Prostate gland (tissue), 2 donors: ENCODE measurements at regions not wholly inside any gene's neighbourhood (a gene's known extent, or its start where the extent isn't known, plus 50 kb on each side); places are given as distances from the start of the nearest gene placed in this dataset.

Experiments
- DNase-seq: peaks from one replicate; pipeline ENCODE4 v3.0.0-alpha.2; 2019; ENCODE audit warnings: low spot score
- H3K27ac ChIP-seq, 2 donors: fragments of 200-600 bp; sonication (generic); 2 replicates each; pipeline ENCODE4 v1.5.1; 2017 to 2019
- H3K27me3 ChIP-seq: fragments of 200-600 bp; sonication (generic); replicated peaks from 2 replicates; pipeline ENCODE4 v1.5.1; 2019; ENCODE audit not compliant: insufficient read depth
- H3K36me3 ChIP-seq, 2 donors: fragments of 200-600 bp; sonication (generic); 1 replicate in 1 of 2; 2 replicates in 1 of 2; pipeline versions ENCODE4 v1.5.1 to v1.8.1; 2017 to 2019
- H3K4me1 ChIP-seq: fragments of 200-600 bp; sonication (generic); replicated peaks from 2 replicates; pipeline ENCODE4 v1.5.1; 2019
- H3K4me3 ChIP-seq, 2 donors: fragments of 200-600 bp; sonication (generic); 2 replicates each; pipeline ENCODE4 v1.5.1; 2017 to 2019
- H3K9me3 ChIP-seq: fragments of 200-600 bp; sonication (generic); 2 replicates; pipeline ENCODE4 v1.5.1; 2017
- CTCF ChIP-seq, 4 experiments: fragments of 200-600 bp in 2 of 4; fragments of 450-650 bp in 2 of 4; sonication (generic) in 2 of 4; IDR thresholded peaks; 1 replicate in 3 of 4; 2 replicates in 1 of 4; pipeline ENCODE4 v1.5.1; 2016 to 2019; ENCODE audit warnings: antibody characterized with exemption in 4 of 4, mild to moderate bottlenecking in 2 of 4, moderate library complexity in 2 of 4
- POLR2A ChIP-seq: fragments of 450-650 bp; IDR thresholded peaks from one replicate; pipeline ENCODE4 v1.6.1; 2016; ENCODE audit warnings: antibody characterized with exemption, mild to moderate bottlenecking
- POLR2AphosphoS5 ChIP-seq: sonication (generic); formaldehyde crosslinking; IDR thresholded peaks from one replicate; pipeline ENCODE4 v1.6.1; 2017; ENCODE audit warnings: antibody characterized with exemption
- WGBS: methylation state at CpG from one replicate; pipeline ENCODE4 v1.1.5; 2018; 5-methylcytosine and 5-hydroxymethylcytosine counted together
- intact Hi-C: fragments of 100-400 bp; cut with DNase I; formaldehyde crosslinking; loops from one replicate; pipeline ENCODE4 v1.14.2; 2022

- WGBS = 95% methylated on average over 6 of the region's 6 CpGs
- DNase-seq = no peak
- Histone ChIP-seq H3K9me3 (no peaks in the 10 kb centered on the region), H3K4me1 (no peaks in the 10 kb centered on the region), H3K27me3 (no peaks in the 10 kb centered on the region), H3K27ac (no peak overlapping the region), H3K36me3 (no peaks in the 10 kb centered on the region), H3K4me3 (no peak overlapping the region)
- intact Hi-C loops = no loop called here
- TF ChIP-seq POLR2AphosphoS5 = no peak
- TF ChIP-seq POLR2A = no peak
- no peak for TF ChIP-seq CTCF (IDR thresholded peaks at IDR 0.05)
Observed at GRCh38 chr22:49403102-49403501, 424.6 kb downstream of the BRD1 start.

DNA sequence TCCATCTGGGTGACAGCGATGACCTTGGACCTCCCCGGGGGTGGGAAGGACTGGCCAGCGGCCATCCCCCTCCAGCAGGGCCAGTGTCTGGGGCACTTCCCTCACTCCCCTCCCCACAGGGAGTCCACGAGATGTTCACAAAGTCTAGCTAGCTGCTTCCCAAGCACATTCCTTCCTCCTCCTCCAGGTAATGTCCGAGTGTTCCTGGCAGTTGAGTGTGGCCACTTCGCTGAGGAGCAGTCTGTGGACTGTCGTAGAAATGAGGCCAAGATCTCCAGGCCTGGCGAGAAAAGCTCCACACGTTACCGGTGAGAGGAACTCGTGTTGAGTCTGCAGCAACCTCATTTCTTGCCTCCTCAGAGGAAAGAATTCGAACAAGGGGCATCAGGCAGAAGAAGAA lies 425.5 kb downstream of the BRD1 start:
- no peak for DNase-seq
- H3K9me3 ChIP-seq = no peaks in the 10 kb centered on the region
- H3K27ac ChIP-seq = no peak overlapping the region
- 82% methylated on average over 11 of the region's 12 CpGs for WGBS
- intact Hi-C loops = no loop called here
- H3K4me1 ChIP-seq = no peaks in the 10 kb centered on the region
- no peak for TF ChIP-seq POLR2AphosphoS5
- TF ChIP-seq CTCF (IDR thresholded peaks at IDR 0.05) = no peak
- no peak for TF ChIP-seq POLR2A
- H3K4me3 ChIP-seq = no peak overlapping the region
- no peaks in the 10 kb centered on the region for H3K36me3 ChIP-seq
- H3K27me3 ChIP-seq = no peaks in the 10 kb centered on the region

- Histone ChIP-seq H3K9me3 (no peaks in the 10 kb centered on the region), H3K27me3 (no peaks in the 10 kb centered on the region), H3K4me1 (no peaks in the 10 kb centered on the region), H3K36me3 (no peaks in the 10 kb centered on the region), H3K4me3 (no peak overlapping the region), H3K27ac (no peak overlapping the region)
- intact Hi-C loops = no loop called here
- TF ChIP-seq CTCF (IDR thresholded peaks at IDR 0.05) (no peak), POLR2A (no peak), POLR2AphosphoS5 (no peak)
- WGBS = 74% methylated on average over 16 of the region's 16 CpGs
- no peak for DNase-seq
Observed at GRCh38 chr22:49400941-49401598, 426.6 kb downstream of the BRD1 start.

GRCh38 chr22:49400136-49400940 lies 427.3 kb downstream of the BRD1 start:
- TF ChIP-seq POLR2A (no peak), CTCF (IDR thresholded peaks at IDR 0.05) (no peak), POLR2AphosphoS5 (no peak)
- no peak overlapping the region for H3K27ac ChIP-seq
- intact Hi-C loops = no loop called here
- H3K36me3 ChIP-seq = no peaks in the 10 kb centered on the region
- H3K4me3 ChIP-seq = no peak overlapping the region
- 81% methylated on average over 24 of the region's 24 CpGs for WGBS
- H3K27me3 ChIP-seq = no peaks in the 10 kb centered on the region
- DNase-seq = no peak
- H3K9me3 ChIP-seq = no peaks in the 10 kb centered on the region
- no peaks in the 10 kb centered on the region for H3K4me1 ChIP-seq

DNA sequence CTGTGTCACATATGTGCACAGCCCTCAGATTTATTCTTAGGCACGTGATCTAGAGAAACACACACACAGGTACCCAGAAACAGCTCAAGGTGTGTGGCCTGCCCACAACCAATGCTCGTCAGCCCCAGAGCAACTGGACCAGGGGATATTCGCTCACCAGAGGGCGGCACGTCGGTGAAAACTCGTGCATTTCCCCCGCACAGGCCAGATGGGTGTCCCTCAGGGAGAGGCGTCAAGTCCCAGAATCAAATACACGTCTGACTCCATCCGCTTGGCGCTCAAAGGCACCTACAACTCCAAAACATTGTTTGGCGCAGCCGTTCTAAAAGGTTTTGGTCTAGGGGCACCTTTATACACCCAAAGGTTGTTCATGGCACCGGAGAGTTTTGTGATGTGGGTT lies 429.0 kb downstream of the BRD1 start:
- H3K27me3 ChIP-seq = no peaks in the 10 kb centered on the region

More for the DNA sequence above, 429.0 kb downstream of the BRD1 start:
- peak; percentile 1 for DNase-seq
- Histone ChIP-seq H3K36me3 (no peaks in the 10 kb centered on the region), H3K27ac (no peak overlapping the region), H3K4me1 (no peaks in the 10 kb centered on the region), H3K4me3 (no peak overlapping the region), H3K9me3 (no peaks in the 10 kb centered on the region)
- intact Hi-C loops = no loop called here
- 66% methylated on average over 15 of the region's 15 CpGs for WGBS
- TF ChIP-seq POLR2AphosphoS5 (no peak), POLR2A (no peak), CTCF (IDR thresholded peaks at IDR 0.05) (no peak)
